HG03095 (cell line): ENCODE measurements at regions not wholly inside any gene's neighbourhood (a gene's known extent, or its start where the extent isn't known, plus 50 kb on each side); places are given as distances from the start of the nearest gene placed in this dataset.

Experiments used
- ATAC-seq: cut with Tn5 transposase; IDR thresholded peaks from one replicate; pipeline ENCODE4 v1.9.1; 2021; ENCODE audit warnings: moderate library complexity; ENCODE audit not compliant: unreplicated experiment

DNA sequence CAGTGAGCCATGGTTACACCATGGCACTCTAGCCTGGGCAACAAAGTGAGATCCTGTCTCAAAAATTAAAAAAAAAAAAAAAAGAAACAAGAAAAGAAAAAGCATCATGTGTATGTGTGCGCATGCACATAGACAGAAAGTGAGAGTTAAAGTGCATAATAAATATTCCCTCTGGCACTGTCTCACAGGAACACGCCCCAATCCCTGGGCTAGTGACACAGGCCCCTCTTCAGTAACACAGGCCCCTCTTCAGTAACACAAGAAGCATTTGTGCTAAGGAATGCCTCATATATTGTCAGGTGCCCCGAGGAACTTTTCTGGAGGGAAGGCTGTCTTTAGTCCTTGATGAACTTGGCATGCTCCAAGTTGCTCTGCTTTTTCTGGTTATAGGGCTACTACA is 57.5 kb downstream of the RPL27A start:
- no peak for ATAC-seq

DNA sequence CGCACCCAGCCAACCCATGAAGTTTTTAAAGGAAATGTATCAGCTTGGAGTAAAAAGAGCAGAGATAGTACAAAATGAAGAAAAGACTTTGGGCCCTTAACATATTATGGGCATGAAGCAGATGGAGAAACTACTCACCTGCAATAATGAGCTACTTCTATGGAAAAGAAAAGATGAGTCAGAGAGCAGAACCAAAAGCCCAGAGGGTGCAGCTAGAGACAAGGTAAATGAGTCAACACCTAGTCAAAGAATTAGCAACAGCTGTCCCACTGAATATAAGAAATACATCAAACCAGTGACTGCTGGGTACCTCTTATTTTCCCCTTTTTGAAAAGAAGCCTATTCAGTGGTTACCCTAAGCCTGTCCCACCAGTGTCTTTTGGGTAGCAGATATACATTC is 61.8 kb downstream of the RPL27A start:
- ATAC-seq = no peak

DNA sequence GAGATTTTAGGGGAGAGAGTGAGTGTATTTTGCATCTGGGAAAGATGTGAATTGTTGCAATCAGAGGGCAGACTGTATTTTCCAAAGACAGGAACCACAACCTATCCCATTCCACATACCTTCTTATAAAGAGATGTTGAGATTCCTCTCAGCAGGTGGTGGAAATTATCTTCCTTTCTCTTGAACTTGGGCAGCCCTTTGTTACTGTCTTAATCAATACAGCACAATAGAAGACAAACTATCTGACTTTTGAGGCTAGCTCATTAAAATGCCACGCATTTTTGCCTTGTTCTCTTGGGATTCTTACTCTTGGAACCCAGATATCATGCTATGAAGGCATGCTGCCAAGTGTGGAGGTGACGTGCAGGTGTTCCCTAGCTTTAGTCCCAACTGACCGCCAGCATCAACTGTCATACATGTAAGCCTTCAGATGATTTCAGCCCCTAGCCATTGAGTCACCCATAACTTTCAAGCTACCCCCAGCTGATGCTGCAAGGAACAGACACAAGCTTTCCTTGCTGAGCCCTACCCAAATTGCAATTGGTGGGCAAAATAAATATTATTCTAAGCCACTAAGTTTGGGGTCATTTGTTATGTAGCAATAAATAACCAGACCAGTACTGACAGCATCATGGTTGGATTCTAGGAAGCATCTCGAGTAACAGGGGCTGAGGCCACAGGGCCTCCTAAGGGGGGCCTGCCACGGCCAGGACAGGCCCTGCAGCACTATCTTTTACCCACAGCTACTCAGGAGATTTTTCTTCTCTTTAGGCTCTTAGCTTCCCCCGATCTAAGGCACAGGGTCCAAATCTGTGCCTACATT is 63.0 kb downstream of the RPL27A start:
- no peak for ATAC-seq

DNA sequence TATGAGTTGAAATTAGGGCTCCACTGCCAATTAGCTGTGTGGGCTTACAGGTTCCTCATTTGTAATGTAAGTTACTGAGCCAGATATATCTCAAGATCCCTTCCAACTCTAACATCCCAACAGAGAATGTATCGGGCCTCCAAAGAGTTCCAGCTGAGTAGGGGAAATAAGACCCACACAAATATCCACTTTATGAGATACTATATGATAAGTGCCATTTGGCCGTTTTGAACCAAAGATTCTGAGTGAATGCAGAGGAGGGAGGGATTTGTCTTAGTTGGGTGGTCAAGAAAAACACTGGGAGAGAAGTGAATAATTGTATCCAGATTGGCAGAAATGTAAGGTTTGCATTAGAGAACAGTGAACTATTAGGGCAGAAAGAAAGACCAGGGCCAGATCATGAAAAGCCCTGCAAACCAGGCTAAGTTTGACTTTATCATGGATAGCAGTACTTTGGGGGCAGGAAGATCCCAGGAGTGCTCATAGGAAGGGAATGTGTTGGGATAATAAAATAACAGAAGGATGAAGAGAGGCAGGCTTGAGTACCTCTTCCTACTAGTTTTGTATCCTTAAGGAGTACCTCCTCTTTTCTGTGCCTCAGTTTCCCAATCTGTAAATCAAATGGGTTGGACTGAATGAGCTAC is 63.9 kb downstream of the RPL27A start:
- ATAC-seq = no peak

DNA sequence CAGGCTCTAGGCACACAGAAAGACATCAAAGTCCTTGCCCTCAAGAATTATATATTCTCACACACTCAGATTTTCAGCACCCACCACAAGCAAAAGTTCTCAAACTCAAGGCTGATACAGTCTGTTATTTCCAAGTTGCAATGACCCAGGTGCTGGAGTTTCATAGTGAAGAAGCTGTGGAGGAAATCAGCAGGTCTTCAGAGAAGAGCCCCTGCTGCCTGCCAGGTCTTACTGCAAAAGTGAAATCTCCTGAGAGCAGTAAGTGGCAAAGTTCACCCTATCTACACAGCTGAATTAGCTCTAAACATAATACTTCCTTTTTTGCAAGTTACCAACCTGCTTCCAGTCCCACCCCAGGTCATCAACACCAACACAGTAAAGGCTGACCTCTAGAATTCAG is 64.6 kb downstream of the RPL27A start:
- ATAC-seq = no peak

DNA sequence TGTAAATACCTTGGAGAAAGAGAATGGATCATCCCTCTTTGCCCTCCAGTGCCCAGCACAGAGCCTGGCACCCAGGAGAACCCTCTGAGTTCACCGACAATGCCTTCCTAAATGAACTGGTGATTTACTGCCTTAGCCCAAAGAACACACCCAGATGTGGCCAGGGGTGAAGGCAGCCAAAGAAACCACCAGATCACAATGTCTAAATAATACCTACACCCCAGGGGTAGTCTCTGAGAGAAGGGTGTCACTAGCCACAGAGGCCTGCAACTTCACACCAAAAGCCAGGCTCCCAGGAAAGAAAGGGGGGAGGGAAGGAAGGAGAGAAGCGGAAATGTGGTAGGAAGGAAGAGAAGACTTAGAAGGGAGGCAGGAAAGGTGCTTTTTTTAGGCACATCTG is 65.7 kb downstream of the RPL27A start:
- no peak for ATAC-seq

DNA sequence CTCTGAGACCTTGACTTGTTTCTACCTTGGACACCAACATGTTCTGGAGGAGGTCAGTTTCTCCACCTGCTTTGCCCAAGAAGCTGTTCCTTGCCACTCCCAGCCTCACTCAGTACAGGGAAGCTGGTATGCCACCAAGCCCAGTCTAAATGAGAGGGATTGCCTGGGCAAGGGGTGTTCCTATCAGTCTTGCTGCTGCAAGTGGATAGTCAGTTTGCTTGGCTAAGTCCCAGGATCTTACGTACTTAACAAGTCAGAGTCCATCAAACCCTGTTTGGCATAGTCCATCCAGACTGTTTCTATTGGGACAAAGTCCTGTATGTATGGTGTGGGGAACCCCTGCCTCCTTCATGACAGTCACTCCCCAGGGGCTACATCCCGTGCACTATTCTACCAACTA is 66.6 kb downstream of the RPL27A start:
- ATAC-seq = no peak

DNA sequence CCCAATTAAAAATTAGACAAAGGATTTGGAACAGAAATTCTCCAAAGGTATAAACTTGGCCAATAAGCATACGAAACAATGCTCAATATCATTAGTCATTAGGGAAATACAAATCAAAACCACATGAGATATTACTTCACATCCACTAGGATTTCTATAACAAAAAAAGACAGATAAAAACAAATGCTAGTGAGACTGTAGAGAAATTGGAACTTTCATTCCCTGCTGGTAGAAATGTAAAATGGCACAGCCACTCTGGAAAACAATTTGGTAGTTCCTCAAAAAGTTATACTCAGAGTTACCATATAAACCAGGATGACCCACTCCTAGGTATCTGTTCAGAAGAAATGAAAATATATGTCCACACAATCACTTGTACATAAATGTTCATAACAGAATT is 71.6 kb downstream of the RPL27A start:
- ATAC-seq = no peak

DNA sequence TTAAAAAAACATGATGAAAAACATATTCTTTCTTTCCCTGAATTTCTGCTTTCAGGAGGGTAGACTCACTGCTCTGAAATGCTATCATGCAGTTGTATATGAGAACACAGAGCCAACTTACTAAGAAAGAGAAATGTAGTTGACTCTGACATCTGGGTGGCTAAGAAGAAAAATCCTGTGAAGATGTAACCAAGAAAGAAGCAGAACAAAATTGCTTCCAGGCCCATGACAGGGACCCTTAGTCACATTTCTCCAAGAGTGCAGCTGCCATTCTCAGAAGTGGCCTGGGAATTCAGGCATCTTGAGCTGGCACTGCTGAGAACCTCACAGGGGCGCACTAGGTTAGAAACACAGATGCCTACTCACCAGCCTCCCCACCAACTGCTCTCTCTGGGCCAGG is 73.6 kb downstream of the RPL27A start:
- no peak for ATAC-seq

DNA sequence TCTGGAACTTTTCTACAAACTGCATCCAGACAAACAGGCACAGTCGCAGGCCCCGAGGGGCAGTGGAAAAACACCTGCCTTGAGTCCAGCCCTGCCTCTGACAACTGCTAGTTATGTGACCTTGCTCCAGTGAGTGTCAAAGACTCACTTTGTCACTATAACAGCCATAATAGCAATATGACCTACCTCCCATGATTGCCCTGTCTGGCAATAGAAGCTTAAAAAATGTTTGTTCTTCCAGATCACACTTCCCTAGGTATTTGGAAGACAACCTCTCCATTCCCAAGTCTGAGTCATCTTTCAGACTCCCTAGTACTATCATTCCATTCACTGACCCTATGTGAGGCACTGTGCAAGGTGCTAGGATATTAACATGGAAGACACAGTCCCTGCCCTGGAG is 74.5 kb downstream of the RPL27A start:
- ATAC-seq = no peak

DNA sequence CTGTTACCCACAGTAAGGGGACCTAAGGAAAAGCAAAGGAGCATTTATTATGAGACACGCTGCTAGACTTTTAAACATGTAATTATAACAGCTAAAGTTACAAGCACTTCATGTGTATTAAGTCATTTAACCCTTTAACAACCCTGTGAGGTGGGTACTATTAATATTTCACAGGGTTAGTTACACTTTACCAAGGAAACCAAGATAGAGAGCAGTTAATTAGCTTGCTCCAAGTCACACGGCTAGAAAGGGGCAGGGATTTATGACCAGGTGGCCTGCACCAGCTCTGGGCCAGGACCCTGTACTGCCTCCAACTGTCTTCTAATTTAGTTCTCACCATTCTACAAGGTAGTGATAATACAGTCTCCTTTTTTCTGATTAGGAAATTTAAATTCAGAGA is 74.9 kb downstream of the RPL27A start:
- ATAC-seq = no peak

DNA sequence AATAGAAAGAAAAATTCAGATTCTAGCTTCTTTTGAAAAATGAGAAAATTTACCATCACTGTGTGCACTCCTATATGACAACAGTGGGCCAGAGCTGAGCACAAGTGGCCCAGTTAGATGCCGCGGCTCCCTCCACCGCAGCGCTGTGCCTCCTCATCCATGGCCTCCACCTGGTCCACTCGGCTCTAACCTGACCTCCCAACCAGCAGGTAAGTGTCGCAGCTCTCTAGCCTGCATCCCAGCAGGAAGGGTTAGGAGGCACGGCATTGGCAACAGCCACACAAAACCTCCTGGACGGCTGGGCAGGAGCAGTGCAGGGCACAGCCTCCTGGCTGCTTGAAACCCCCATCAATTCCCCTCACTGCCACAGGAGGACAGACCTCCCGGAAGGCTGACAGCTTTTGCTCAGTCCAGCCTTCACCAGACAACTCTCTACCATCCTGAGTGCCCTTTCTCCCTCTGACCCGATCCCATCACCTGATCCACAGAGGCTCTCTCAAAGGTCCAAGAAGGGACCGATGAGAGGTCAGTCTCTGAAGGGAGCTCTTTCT is 76.1 kb downstream of the RPL27A start:
- ATAC-seq = no peak

DNA sequence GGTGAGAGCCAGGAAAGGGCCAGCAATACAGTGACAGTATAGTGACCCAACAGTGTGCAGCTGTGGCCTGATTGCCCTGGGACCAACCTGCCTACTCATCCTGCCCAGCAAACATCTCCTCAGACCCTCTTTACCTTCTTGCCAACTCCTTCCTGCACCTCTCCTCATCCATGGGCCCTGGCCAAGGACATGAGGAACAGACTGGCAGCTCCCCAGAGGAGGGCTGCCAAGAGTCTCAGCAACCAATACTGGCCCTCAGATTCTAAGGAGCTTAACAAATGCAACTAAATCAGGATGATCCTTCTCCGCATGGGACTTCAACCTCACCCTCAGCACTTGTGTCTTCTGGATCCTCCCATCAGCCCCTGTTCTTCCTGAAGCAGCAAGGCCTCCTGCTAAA is 77.0 kb downstream of the RPL27A start:
- ATAC-seq = no peak

DNA sequence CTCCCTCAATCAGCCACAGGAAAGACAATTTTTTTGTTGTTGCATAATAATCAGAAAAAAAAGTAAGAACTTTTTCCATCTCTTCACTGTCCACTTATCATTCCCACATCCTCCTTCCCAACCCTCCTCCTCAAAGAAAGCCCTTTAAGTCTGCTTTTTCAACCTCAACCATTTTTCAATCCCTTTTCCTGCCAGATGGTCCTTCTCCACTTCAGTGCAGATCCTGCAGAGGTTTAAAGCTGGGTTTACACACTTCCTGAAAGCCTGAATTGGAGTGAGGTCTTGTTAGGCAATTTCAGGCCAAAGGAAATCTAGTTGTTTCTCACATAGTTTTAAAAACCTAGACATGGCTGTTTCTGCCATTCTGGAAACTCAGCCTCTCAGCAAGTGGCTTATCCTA is 78.3 kb downstream of the RPL27A start:
- ATAC-seq = no peak

DNA sequence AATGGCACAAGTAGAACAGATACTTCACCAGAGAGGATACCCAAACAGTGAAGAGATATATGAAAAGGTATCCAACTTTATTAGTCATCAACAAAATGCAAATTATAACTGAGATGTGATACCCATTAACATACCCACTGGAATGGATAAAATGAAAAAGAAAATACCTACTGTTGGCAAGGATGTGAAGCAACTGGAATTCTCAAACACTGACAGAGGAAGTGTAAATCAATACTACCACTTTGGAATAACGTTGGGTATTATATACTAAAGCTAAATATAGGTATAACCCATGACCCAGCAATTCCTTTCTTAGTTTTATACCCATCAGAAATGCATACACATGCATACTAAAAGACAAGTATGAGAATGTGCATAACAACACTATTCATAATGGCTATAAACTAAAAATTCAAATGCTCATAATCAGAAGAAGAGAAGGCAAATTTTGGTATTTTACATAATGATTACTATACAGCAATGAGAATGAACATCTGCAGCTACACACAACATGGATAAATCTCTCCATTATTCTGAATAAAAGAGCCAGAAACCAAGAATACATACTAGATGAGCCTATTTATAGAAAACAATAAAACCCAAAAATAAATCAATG is 80.6 kb downstream of the RPL27A start:
- ATAC-seq = no peak

DNA sequence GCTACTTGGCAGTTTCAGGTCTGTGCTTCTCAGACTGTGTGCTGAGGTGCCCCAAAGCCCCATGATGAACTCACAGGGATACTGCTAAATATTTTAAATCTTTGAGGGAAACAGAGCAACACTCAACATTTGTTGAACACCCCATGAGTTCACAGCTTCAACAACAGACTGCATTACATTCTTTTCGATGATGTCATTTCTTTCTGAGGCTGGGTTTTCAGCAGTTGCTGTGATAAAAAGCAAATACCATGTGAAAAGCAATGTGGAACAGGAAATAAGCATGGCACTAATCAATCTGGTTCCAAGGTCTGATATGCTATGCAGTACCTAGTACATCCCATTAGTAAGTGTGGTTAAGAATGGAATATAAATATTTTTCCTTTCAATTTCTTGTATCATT is 82.7 kb downstream of the RPL27A start:
- ATAC-seq = no peak

DNA sequence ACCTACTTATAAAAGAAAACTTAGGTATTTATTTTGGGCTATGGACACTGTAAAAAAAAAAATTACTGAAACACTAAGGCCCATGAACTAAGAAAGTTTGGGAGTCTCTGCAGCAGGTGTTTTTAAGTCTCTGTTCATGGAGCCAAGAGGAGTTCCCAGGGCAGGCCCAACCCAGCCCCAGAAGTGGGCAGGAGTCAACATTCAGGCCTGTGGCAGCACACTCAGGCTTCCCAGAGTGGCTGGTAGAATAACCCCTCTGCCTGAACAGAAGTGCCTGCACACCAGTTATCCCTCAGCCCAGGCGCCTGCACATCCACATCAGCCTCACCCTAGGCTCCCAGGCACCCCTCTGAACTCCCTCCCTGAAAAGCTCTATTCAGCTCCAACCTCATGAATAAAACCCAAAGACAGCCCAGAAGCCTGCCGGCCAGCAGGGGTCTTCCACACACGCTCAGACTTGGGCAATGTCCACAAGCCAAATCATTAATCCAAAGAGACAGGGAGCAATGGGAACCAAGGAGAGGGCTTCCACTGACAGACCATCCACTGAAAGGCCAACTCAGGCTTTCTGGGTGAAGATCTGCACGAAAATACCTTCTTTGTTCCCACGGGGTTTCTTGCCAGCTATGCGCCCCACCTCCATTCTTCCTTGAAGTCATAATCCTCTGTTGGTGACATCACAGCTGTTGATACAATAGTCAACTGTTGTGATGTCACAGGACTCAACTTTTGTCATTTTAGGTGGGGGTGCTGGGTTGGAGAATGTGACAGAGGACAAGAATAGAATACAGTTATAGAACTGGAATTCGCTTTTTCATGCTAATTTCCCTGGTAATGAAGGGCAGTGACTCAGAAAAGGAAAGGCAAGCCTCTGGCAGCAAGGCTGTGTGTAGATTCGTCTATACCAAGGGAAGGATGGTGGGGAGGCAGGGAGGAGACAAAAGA is 83.7 kb downstream of the RPL27A start:
- no peak for ATAC-seq

DNA sequence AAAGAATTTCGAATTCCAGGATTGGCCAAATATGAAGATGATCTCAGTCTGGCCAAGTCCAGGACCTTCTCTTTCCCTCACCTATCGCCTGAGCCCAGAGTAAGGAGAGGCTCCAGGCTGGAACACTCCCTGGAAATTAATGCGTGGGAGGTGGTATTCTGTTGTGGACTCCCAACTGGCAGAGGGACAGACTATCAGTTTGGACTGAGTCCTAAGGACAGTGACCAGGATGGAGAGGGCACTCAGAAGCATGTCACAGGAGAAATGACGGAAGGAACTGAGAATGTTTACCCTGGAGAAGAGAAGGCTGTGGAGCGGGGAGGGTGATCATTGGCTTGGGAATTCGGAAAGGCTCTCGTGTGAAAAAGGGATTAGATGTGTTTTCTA is 84.4 kb downstream of the RPL27A start:
- no peak for ATAC-seq

DNA sequence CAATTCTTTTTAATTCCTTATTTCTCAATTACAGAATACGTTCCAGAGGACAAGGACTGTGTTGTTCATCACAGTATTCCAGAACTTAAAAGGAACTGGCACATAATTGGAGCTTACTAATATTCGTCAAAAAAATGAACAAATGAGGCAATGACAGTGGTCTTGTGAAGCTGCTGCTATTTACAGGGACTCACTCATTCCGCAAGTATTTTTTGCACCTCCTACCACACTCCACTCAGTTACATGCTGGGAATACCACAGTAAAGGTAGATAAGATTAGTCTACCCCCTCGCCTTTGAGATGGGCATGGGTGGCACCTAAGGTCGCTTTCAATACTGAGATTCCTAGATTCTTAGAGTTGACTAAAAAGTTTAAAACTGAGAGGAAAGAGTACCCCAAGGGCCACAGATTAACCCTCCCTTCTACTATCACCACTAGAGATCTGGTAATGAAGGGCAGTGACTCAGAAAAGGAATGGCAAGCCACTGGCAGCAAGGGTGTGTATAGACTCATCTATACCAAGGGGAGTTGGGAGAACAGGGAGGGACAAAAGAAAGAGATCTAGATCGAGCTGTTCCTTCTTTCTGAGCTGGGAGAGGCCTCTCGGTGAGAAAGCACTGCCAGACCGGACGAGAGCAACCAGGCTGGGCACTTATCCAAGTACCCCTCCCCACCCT is 85.0 kb downstream of the RPL27A start:
- ATAC-seq = no peak

DNA sequence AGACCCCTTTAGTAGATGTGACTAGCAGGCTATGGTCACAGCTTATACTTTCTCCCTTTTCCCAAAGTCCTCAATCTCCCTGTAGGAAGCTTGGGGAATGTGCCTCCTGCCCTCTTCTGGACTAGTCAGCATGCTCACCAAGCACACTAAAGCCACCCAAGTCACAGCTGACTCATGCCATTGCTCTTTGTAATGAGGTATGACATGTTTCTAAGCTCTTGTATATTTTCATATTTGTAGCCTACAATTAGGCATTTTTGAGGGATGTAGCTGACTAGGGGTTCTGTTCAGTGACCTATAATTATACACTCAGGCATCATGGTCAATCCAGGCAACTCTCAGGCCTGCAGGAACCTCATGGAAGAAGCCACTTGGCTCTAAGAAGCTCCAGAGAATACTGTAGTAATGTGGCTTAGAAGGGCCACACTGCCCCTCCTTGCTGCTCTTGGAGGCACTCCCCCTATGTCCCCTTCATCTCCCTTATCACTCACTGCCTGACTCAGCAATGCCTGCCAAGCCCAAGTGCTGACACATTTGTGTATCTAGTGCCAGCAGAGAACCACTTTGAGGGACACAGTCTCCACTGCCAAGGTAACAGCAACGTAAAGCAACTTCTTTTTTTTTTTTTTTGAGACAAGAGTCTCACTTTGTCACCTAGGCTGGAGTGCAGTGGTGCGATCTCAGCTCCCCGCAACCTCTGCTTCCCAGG is 86.2 kb downstream of the RPL27A start:
- ATAC-seq = no peak
